CD1c-positive myeloid dendritic cell (primary cell): ENCODE measurements at regions not wholly inside any gene's neighbourhood (a gene's known extent, or its start where the extent isn't known, plus 50 kb on each side); places are given as distances from the start of the nearest gene placed in this dataset.

Experiments
- DNase-seq: peaks from one replicate; pipeline ENCODE4 v3.0.0-alpha.2; 2016; ENCODE audit errors: extremely low spot score

DNA sequence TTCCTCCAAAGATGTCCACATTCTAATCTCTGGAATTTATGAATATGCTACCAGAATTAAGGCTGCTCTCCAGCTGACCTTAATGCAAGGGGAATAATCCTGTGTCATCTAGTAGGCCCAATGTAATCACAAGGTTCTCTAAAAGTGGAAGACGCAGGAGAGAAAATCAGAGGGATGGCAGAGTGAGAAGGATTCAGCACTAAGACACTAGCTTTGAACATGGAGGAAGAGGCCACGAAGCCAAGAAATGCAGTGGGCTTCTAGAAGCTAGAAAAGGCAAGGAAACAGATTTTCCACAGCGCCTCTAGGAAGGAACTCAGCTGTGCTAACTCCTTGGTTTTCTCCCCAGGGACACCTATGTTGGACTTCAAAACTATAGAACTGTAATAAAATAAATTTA is 240.7 kb upstream of the TRAM1L1 start:
- no peak for DNase-seq

DNA sequence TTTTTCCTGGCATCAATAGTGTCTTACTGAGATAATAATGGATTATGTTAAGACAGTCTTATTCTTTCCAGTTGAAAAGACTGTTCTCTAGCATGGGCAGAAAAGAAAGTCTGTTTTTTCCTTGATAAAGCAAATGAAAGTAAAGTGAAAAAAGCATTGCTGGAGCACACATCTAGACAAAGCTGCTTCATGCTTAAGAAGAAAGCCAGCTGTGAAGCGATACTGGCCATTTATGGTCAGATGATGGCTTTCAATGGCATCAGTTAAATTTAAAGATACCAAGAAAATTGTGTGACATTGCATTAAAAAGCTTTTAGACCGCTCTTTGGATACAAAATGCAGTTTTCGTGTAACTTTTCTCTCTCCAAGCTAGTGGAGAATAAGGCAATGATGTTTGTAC is 242.1 kb upstream of the TRAM1L1 start:
- no peak for DNase-seq

DNA sequence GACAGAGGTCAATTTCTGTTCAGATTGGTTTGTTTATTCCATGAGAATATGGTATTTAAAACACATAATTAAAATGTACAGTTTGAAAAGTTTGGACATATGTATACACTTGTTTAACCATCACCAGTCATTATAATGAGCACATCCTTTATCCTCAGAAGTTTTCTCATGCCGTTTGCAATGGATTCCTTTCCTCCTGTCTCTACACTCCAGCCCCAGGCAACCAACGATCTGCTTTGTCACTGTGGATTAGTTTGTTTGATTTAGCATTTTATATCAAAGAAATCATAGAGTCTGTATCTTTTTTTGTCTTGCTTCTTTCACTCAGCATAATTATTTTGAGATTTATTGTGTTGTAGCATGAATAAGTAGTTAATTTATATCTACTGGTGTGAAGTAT is 243.0 kb upstream of the TRAM1L1 start:
- no peak for DNase-seq

DNA sequence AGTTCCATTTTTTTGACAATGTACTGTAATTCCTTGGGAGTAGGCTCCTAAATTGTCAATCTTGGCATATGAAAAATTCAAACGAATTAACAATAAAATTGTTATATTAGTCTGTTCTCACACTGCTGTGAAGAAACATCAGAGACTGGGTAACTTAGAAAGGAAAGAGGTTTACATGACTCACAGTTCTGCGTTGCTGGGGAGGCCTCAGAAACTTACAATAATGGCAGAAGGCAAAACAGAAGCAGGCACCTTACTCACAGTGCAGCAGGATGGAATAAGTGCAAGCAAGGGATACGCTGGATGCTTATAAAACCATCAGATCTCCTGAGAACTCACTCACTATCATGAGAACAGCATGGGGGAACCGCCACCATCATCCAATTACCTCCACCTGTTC is 246.4 kb upstream of the TRAM1L1 start:
- no peak for DNase-seq

DNA sequence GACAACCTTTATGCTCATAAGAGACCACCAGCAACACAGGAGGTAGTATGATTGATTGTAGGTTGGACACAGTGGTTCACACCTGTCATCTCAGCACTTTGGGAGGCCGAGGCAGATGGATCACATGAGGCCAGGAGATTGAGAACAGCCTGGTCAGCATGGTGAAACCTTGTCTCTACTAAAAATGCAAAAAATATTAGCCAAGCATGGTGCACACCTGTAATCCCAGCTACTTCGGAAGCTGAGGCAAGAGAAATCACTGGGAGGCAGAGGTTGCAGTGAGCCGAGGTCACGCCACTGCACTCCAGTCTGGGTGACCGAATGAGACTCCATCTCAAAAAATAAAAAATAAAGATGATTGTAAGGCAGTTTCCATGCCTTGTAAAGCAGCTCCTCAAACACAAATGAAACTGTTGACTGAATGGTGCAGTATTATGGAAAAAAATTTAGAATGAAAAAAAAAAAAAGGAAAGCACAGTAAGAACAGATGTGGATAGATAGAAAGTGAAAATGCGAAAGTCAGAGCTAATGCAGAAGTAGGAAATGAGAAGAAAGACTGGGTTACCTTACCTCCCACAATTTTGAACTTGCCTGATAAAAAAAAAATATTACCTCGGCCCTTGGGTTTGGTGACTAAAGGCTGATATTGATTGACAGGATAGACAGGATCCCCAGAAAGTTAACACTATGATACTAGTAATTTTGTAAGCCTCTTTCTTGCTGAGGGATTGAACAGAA is 249.2 kb upstream of the TRAM1L1 start:
- no peak for DNase-seq

DNA sequence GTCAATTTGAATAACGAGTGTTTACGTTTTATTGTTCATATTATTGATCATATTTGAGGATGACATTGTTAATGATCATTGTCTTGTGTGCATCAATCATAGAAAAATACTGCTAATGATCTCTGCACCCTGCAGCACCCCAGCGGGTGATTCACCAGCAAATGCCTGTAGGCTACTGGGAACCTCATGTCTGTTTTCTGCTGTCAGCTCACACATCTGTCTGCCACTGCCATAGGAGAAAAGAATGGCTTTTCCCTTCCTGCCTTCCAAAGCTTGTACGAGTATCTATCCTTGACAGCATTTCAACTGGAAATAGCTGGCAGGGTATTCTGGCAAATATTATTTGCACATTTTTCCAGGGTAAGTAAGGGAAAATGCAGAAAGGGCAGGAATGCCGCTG is 272.1 kb upstream of the TRAM1L1 start:
- DNase-seq = no peak

DNA sequence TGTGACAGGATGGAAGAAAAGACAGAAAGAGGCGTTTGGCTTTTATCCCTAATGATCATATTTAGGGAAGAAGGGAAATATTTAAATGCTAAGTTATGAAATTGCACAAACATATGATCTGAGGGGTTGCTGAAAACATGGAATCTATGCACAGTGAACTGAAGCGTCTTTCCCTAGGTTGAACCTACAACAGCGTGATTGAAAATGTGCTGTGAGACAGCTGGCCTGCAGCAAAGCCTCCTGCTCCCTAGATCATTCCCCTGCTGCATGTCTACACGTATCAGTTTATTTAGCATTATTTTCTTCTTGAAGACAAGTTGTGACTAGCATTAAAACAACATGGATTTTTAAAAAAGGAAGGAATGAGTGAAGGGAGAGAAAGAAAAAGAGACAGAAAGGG is 272.5 kb upstream of the TRAM1L1 start:
- DNase-seq = no peak

DNA sequence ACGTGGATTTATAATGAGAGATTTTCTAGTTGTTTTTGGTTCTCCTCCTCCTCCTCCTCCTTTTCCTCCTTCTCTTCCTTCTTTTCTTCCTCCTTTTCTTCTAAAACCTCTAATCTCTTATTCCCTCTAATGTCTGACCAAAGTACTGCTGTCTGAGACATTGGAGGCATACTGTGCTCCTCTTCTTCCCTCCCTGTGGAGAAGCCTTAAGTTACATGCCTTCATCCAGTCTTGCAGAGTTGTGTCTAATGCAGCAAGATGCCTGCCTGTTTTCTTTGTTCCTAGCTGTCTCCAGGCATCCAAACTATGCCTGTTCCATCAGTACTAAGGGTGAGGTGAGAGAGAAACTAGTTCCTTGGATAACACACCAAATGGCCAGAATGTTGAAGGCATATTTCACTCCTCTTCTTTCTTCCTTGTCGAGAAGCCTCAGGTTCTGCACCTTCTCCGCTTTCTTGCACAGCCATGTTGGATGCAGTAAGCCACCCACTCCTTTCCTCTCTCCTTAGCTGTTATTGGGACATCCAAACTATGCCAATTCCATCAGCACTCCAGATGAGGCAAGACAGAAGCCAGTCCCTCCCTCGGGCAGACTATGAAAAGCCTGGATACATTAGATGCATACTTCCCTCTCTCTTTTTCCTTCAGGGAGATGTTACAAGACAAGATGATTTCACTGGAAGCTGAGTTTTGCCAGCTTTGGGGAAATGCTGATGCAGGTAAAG is 285.7 kb upstream of the TRAM1L1 start:
- DNase-seq = no peak

DNA sequence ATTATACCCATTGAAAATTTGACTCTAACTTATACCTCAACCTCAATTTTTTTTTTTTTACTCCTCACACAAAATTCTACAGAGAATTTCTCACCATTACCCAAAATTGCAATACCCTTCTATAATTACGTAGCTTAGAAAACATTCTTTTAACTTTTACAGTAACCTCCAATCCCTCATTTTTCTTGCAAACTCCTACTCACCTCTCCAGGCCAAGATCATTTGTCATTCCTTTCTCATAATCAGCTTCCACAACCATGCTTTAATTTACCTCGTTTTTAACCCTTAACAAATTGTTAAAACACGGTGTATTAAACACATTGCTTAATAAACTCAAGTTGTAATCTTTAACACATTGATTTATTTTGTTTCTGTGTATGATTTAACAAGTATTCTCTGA is 289.7 kb upstream of the TRAM1L1 start:
- no peak for DNase-seq

DNA sequence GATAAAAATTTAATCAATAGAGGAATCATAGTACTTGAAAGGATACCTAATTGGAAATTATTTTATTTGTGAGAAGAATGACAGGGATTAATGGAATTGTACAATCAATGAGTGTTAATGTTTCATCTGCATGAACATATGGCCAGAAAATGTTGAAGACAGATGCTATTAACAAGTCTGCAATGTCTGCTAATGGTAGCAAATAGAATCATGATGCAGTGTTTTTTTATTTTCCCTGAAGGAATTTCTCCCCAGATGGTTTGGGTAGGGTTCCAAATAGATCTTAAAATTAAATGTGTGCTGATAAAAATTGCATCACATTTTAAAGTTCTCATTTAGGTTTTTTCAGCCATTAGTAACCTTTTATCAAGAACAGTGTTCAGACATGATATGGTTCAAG is 291.3 kb upstream of the TRAM1L1 start:
- no peak for DNase-seq

DNA sequence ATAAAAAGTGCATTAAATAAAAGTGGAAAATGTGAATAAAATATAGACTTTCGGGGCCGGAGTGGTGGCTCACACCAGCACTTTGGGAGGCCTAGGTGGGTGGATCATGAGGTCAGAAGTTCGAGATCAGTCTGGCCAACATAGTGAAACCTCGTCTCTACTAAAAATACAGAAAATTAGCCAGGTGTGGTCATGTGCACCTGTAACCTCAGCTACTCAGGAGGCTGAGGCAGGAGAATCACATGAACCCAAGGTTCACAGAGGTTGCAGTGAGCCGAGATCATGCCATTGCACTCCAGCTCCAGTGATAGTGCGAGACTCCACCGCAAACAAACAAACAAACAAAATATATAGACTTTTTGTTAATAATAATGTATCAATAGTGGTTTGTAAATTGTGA is 293.6 kb upstream of the TRAM1L1 start:
- DNase-seq = no peak

DNA sequence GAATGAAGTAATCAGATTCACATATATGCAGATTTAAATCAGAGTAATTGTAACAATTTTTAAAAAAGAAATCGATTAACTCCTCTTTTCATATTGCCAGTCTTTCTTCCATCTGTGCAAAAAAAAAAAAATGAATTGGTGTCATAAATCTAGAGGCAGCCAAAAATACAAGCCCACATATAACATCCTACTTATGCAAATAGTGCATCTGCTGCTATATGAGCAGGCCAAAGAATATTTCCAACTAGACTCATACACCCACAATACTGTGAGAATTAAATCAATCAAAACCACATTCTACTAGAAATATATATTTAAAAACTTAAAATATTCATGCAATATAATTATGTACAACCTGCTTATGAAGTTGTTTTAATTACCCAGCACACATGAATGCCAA is 298.1 kb upstream of the TRAM1L1 start:
- DNase-seq = no peak

DNA sequence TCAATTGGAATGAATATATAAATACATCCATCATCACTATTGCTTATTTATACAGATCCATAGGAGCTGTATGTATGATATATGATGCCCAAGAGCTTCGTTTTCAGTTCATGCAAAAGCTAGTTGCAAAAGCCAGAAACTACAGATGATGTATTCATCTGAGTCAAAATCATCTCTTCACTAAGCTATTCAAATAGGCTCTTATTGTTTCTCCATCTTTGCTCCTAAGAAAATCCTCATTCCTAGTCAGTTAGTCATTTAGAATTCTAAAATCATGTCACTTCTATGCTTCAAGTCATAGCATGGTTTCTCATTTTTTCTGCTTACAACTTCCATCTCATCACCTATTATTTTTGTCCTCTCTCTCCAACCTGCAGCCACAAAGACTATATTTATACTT is 300.1 kb upstream of the TRAM1L1 start:
- no peak for DNase-seq

DNA sequence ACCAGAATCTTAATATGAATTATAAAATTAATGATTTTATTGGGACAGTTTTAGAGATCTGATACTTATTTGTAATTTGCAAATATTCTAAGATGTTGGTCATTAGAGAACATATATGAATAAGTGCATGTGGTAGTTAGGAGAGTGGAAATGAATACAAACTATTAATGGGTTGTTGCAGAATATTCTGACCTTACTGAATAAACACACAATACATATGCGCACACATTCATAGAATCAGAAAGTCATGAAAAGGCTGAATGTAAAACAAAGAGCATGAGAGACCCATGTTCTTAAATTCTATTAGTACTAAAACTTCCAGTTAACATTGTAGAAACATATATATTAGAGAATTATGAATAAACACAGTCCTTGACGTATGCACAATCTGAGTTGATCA is 301.7 kb upstream of the TRAM1L1 start:
- no peak for DNase-seq

DNA sequence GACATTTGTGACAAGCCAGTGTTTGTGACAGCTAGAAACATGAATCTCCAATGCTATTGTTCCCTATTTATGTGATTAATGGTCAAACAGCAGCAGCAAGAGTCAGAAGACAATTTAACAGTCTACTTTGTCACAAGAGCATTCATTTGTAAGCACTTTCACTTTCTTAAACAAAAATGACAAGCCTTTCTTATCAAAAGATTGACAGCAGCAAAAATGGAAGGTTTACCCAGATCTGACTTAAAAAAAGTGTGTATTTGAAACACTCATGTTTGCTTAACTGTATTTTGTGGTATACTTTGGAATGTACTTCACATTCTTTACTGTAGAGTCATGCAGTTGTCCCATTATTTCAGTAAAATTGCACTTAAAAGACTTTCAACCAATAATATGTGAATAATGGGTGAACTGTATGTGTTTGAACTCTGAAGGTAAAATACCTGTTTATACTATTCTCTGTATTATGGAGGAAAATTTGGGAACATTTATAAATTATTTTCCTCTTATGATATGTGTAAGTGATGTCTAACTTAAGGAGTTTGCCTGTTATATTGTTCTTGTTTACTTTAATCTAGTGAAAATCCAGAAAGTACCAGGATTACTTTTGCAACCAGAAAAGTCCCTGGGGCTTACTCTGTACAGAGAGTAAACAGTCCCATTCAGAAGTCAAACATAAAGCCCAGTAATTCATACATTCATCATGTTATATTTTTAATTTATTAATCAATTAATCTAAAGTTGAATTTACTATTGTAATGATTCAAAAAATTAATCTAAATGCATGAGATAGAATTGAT is 314.9 kb upstream of the TRAM1L1 start:
- no peak for DNase-seq

DNA sequence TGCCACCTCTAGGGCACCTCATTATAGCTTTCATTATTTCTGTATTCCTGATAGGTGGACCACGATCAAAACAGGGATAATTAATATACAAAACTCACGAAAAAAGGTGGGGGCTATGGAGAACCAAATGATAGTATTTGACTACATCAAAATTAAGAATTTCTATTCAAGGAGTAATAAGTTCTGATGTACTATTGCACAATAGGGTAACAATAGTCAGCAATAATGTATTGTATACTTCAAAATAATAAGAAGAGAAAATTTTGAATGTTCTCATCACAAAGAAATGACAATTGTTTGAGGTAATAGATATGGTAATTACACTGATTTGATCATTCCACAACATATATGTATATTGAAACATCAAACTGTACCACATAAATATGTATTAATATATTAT is 327.3 kb upstream of the TRAM1L1 start:
- no peak for DNase-seq

DNA sequence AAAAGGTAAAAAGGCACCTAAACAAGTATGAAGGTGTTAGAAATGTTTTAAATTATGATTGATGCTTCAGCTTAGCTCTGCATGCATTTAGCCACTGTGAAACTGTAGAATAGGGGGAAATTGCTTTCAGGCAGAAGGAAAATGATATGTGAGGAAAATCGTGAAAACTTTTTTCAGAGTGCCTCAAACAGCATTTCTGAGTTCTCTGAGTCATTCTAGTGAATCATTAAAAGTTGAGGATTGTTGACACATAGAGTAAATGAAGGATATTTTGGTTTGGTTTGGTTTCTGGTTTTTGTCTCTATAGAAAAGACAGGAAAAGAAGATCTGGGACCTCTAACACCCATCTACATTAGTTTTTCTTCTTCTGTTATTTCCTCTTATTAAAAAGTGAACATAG is 332.5 kb upstream of the TRAM1L1 start:
- DNase-seq = no peak

DNA sequence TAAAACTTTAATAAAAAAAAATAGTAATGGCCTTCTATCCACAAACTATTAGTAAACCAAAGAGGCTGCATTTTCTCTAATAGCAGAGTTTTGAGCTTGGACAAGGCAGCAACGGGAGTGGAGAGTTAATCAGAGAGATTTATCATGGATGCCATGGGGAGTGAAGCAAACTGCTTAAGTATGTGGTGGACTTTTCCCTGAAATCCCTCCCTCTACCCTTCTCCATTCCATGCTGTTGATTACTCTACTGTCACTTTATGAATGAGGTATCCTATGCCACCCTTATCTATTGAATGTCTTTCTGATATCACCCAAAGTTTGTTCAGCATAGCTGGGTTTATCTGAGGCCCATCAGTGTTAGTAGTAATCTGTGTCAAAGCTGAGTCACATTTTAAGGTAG is 335.6 kb upstream of the TRAM1L1 start:
- DNase-seq = no peak

DNA sequence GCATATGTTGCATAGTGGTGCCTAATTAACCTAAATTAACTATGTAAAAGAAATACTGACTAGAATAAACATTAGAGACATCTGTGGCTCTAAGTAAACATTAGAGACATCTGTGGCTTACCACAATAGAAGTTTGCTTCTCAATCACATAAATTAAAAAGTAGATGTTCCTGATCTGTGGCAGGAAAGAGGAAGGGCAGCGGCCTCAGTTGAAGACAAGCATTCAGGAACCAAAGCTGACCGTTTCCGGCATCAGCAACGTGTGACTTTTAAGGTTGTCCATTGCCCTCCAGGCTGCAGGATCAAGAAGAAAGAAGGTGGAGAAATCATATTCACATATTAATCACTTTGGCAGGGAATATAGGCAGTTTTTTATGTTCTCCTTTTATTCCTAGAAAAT is 336.3 kb upstream of the TRAM1L1 start:
- no peak for DNase-seq

DNA sequence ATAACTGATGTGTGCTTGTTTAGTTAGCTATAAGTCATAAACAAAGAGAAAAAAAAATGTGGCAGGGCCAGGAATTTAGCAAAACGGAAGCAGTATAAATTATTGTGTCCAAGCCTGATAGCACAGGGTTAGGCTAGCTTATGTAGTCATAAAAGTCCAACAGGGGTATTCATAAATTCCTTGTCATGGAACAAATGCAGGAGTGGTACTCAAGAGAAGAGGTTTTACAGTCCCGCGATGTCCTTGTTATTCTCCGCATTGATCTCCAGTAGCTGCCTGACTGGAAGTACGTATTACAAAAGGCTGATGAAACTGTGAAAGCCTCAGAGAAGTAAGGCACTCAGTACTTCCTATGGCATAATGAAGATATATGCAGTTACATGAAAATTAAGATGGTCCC is 336.9 kb upstream of the TRAM1L1 start:
- no peak for DNase-seq

DNA sequence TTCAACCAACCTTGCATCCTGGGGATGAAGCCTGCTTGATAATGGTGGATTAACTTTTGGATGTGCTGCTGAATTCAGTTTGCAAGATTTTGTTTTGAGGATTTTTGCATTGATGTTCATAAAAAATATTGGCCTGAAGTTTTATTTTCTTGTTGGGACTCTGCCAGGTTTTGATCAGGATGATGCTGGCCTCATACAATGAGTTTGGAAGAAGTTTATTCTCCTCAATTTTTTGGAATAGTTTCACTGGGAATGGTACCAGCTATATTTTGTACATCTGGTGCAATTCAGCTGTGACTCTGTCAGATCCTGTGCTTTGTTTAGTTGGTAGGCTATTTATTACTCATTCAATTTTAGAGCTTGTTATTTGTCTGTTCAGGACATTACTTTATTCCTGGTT is 340.3 kb upstream of the TRAM1L1 start:
- DNase-seq = no peak

DNA sequence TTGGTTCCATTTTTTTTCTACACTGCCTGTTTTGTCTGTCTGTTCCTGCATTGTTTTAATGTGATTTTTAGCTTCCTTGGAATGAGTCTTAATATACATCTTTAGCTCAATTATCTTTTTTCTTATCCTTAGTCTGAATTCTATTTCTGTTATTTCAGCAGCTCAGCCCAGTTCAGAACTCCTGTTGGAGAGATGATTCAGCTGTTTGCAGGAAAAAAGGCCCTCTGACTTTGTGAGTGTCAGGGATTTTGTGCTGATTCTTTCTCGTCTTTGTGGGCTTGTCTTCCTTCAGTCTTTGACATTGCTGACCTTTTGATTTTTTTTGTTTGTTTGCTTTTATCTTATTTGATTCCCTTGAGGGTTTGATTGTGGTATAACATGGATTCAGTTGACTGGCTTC is 343.2 kb upstream of the TRAM1L1 start:
- no peak for DNase-seq

DNA sequence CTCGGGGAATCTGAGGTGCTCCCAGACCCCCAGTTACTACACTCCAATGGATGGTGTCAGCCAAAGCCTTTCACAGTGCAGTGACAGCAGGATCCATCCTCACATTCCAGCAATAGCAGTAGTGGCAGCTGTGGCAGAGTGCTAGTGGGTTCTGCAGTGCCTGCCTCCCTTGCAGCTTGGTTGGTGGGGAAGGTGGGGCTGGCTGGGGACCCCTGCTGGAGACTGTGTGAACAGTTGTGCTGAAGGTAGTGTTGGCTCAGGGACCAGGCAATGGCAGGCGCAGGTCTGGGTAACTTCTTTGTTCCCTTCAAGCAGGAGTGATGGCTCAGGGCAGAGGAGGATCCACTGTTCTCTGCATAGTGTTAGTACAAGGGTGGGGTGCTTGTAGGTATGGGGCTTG is 343.7 kb upstream of the TRAM1L1 start:
- no peak for DNase-seq
